Fibroblast of skin of abdomen (primary cell): ENCODE measurements at regions not wholly inside any gene's neighbourhood (a gene's known extent, or its start where the extent isn't known, plus 50 kb on each side); places are given as distances from the start of the nearest gene placed in this dataset.

ENCODE experiments used
- DNase-seq: peaks from one replicate; pipeline ENCODE4 v3.0.0-alpha.2; 2013

DNA sequence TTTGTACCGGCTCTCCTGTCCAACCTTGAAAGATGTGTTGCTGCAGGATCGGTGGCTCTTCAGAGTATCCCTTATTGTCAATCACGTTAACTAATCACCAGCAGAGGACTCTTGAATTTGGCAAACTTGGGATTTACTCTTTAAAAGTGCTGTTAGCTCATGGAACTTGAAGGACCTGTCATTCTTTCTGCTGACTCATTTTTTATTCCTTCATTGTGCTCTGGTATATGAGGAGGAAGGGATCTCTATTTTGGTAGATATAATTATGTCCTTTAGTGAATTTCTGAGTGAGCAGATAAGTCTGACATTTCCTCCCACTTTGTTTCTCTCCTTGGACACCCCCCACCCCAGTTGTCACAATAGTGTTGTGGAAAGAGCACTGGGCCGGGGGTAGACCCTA is 175.1 kb upstream of the HDAC9 start:
- no peak for DNase-seq

DNA sequence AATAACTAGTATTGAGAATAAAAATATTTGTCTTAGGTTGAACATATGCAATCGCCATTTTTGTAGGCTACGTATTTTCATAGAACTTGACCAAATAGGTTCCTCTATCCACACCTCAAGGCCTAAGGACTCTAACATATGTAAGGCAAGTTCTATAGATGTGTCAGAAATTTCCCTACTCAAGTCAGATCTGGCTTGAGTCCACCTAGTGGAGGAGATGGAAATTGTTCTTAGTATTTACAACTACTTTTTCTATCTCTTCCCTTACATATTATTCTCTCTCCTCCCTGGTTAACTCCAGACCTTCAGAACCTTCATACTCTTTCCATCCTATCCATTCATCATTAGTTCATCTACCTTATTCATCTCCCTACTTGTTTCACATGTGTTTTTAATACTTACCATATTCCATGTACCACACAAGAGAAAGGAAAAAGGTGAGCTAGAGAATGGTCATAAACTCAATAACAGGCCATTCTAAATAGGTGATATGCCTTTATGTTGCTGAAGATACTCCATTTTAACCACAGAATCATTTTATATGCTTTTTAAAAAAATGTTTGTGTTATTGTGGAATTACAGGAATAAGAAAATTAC is 174.5 kb upstream of the HDAC9 start:
- DNase-seq: peak; percentile 44

DNA sequence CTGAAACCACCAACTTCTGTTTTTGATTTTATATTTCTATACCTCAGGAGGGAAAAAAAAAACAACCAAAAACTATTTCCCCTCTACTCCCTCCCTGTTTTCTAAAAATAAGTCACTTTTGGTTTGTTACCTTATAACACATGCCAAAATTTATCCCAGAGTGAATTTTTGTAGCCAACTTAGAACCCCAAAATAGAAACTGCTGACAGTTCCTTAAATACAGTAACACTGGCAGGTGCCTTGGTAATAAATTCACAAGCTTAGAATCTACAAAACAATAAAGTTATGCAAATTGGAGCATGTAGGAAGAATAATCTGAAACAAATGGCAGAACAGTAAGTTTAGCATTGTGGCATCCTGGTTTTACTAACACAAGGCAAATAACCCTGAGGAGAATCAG is 165.0 kb upstream of the HDAC9 start:
- DNase-seq: no peak

DNA sequence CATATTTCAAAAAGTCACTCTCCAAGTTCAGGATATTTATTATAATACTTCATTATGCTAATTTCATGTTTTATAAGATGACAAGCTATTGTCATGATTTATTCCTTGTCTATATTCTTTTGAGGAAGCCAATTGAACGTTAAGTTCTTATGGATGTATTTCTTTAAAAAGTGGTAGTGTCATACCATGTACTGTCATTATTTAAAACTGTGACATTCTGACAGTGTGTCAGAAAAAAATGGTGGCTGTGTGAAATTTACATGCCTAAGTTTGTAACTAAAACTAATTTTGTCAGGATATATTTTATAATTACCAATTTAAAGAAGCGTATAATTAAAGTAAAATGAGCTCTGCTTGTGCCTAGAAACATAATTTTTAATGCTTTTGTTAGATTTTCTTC is 158.9 kb upstream of the HDAC9 start:
- no peak for DNase-seq

DNA sequence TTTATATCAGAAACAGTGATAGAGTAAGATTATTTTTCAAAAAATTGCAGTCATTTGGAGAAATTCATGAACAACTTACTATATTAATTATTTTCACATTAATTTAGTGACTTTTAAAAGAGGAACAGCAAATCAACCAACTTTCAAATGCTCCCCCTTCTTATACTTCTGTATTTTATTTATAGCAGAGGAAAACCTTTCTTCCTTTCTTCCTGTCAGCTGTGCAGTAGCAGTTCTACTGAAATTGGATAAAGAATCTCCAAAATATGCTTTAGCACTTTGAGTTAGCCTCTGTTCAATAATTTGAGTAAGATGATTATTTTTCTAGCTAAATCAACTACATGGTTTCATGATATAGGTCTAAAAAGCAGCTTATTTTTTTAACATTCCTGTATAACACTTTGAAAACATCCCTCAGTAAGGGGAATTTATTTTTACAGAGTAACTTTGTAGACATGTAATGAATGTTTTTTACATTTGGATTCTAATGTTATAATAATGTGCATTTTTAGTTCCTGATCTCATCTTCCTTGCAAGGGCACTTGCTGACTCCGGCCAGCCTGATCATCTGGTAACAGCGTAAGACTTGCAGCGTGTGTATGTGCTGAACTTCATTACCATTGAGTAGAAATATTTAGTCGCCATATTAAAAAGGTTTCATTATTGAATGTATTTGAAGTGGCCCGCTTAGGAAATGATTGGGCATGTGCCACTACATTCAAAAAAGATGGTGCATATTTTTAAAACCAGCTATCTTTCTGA is 158.3 kb upstream of the HDAC9 start:
- DNase-seq: no peak

DNA sequence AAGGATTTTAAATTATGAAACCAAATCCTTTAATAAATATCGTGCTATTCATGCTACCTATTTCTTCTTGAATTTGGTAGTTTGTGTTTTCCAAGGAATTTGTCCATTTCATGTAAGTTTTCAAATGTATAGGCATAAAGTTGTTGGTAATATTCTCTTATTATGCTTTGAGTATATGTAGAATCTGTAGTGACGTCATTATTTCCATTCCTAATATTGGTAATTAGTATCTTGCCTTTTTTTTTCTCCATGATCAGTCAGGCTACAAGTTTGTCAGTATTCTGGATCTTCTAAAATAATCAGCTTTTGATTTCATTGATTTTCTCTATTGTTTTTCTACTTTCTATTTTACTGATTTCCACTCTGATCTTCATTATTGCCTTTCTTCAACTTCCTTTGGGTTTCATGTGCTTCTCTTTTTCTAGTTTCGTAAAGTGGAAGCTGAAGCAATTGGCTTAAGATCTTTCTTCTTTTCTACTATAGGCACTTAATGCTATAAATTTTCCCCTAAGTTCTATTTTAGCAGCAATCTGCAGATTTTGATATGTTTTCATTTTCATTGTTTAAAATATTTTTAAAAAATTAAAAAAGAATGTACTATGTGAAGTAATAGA is 156.5 kb upstream of the HDAC9 start:
- DNase-seq: no peak

DNA sequence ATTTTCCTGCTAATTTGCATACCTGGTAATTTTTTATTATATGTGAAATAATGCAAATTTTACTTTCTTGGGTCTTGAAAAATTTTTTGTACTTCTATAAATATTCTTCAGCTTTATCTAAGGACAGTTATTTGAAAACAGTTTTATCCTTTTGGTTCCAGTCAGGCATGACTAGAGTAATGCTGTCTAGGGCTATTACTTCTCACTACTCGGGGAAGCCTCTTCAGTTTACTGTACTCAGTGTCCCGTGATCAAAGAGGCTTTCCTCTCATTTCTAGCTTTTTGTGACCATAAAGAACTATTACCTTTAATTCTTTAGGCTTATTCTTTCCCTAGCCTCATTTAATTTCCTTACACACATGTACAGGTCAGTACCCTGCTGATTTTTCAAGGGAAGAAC is 153.8 kb upstream of the HDAC9 start:
- no peak for DNase-seq

DNA sequence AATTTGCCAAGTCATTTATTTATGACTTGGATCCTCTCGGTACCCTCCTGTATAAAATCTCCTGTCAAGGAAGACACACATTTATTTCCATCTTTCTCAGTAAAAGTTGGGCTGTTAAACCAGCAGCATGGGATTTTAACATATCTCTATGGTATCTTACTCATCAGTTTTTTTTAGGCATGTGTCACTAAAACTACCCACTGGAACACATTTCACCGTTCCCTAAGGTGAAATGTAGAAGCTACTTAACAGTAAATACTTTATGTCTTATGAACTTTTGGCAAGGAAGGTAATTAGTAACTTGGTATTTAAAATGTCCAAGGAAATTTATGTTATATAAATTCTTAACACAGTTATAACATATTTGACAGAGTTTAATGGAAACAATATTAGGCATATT is 152.5 kb upstream of the HDAC9 start:
- DNase-seq: no peak

DNA sequence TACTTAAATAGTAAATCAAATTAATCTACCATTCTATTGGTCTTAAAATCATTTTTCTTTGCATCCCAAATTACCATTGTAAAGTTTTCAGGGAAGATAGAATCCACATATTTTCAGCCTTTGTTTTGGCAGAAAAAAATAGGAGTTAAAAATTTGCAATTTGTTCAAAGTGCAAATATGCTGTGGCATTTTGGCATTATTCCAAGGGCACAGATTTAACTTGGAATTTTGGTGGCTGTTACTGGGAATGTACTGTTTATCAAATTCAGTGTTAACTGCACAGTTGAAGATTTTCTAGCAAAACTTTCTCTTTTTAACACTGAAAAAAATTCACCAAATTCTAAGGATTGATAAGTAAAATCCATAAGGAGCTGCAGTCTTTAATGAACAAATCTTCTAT is 151.0 kb upstream of the HDAC9 start:
- no peak for DNase-seq

DNA sequence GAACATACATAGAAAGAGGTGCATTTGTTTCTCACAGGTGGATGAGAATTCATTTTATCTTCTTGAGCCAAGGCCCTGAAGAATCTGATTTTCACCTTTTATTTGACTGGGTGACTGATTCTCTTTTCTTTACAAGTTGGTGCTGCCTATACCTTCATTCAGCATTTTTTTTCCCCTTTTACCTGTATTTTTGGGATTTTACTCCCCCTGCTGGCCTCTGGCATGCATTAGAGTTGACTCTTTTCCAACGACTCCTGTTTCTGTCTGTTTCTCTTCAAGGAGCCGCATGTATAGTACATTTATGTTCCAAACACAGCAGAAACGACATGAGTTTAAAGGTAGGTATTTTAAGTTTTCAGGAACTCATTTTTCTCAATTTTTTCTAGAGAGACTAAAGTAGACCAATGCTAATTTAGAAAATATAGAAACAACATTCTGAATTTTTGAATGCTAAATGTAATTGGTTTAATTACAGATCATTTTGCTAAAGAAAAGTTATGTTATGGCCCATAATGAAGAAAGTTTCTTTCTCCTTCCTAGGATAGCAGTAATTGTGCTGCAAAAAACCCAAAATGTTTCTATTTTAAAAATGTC is 149.8 kb upstream of the HDAC9 start:
- DNase-seq: peak; percentile 47

DNA sequence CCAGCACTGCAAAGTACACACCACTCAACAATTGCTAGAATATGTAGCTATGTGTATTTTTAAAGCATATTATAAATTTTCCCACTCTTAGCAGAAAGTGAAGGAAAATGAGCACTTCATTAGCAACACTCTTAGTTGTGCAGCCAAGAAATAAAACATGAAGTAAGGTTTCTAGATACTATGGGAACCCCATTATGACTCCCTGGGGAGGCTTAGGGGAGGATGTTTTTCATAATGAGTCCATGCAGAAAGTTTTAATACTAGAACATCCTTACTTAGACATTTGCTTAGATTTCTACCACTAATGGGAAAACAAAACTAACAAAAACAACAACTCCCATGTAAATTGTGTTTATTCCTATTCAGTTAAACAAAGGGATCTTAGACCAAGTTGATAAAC is 148.4 kb upstream of the HDAC9 start:
- DNase-seq: no peak

DNA sequence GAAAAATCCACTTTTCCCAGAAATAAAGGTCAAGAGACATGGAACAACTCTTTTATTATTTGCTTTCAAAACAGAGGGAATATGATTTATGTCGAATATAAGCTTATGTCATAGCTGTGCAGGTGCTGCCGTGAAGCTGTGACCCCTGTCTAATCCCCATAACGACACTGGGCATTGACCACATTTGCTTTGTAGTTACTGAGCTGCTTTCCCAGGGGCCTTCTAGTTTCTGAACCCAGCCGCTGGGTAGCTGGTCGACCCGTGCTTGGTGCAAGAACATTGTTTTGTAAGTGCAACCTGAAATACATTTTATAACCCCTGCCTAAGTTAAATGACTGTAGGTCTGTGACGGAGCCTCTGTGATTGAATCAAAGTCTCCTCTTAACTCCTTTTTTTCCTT is 144.9 kb upstream of the HDAC9 start:
- DNase-seq: no peak

DNA sequence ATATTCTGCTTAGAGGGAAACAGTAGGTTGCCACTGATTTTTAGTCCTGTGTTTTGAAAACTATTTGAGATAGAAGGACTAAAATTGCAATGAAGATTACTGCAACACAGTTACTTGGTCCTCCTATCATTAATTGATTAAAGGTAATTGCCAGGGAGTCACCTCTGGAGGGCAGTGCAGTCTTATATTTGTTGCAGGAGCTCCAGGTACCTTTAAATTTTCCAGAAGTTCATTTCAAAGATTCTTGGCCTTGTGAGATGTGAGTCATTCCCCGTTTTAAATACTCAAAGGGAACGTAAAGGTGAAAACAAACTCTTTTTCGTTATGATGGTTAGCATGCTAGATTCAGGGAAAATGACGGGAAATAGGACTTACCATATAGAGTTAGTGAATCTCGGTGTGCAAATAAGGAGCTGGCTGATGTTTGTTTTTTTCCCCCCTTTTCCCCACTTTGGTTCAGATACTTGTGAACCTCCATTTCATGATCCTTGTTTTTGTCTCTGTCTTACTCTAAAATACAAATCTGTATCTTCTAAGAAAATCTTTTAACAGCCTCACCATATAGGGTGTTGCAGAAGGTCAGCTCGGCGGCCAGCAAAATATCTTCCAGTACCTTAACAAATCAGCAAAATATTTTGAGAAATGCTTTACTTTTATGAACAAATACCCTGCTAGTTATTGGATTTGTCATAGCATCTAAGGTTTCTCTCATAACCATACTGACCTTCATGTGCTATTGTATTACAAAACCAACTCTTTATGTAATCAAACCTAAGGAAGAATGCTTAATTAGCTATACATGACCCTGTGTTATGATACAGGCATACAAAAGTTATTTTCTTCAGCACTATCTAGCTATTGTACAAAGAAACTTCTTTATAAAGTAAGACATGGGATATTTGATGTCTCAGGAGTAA is 143.0 kb upstream of the HDAC9 start:
- DNase-seq: peak; percentile 75

DNA sequence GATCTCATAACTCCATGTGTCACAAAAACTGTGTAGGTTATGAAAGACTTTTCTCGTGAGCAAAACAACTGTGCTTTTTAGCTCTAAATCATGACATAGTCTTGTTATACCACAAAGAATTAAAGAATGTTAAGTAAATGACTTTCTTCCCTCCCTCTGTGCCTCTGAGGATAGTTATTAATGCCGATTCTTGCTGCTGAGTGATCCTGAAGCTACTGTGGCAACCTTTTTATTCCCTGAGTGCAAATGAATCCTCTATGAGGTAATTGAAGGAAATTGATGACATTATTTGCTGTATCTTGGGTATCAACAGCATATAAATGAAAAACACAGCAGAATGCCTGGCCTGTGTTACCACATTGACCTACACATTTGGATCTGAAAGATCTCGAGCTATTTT is 142.2 kb upstream of the HDAC9 start:
- peak; percentile 29 for DNase-seq

DNA sequence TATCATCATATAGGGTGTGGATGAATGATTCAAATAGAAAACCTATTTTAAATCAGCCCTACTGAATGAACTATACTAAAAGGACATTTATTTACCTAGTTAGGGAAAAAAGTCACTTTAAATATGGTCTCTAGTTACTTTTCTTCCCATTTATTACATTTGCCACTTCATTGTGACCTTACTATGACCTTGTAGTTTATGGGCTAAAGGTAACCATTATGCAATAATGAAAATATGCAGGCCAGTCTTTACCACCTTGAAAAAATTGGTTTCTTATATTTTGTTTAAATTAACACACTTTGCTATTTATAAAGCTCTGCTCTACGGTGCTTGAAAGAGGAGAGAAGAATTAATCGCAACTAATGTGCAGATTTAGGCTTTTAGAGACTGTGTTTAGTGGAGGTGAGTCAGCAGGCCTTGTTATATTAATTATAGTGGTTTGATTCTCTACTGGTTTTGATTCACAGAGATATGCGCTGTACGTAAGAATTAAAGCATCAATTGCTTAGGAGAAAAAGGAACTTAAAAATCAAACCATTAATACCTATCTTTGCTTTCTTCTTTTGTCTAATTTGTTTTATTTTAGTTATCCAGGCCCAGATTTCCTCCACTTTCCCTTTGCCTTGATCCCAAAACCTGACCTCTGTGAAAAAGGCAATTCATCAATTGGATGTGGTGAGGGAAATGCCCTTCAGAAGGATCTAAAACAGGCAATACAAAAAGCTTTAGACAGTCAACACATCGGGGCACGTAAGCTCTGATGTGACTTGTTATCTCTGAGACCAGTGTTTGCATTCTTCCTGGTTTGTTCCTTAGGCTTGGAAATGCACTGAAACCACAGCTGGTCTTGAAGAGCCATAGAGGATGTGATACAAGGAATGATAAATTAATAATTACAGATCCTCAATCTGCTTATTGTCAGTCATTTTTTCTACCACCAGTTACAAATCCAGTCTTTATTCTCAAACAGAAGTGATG is 141.2 kb upstream of the HDAC9 start:
- DNase-seq: no peak

DNA sequence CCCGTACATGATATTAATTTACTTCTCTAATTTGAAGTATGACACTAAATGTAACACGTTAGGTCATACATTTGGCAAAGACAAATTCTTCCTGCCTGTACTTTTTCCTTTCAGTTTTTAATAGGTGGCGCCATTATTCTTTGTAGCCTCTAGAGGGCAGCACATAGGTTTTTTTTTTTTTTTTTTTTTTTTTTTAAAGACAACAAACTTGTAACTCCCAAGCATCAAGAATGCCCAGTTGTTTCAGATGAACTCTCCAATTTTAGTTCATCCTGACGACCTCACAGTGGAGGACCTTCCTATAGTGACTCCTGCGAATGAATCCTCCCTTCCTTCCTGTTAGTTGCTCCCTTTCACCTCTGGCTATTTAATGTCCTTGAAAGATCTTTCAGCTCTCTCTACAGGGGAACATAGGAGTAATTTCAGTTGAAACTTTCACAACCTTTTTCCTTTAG is 139.3 kb upstream of the HDAC9 start:
- DNase-seq: peak; percentile 33

DNA sequence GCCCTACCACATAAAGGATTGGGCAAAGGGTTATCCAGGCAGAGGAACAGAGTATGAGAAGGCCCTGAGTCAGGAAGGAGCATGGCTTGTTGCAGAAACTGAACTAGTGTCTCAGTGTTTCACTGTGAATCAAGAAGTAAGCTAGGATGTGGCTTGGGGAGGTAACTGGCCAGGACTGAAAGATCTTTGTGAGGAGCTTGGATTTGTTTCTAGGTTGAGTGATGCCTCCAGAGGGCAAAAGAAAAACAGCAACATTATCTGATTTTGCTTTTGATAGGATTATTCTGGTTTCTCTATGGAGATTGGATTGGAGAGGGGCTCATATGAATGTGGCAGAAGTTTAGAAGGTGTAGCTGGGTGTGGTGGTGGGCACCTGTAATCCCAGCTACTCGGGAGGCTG is 137.9 kb upstream of the HDAC9 start:
- DNase-seq: no peak

DNA sequence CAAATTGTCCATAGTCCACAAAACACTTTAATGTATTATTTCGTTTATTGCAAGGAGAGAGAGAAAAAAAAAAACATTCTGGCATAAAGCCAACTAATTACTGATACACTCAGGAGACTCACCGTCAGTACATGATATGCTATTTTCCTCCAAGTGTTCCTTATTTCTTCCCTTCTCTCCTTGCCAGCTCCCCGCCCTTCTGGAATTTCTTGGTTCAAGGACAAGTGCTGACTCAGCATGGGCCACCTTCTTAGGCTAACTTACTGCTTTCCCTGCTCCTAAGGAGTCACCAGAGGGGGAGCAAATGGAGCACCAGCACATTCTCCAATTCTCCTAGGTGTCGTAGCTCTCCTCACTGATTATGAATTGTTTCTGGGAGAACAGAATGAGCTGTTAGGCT is 133.8 kb upstream of the HDAC9 start:
- peak; percentile 43 for DNase-seq

DNA sequence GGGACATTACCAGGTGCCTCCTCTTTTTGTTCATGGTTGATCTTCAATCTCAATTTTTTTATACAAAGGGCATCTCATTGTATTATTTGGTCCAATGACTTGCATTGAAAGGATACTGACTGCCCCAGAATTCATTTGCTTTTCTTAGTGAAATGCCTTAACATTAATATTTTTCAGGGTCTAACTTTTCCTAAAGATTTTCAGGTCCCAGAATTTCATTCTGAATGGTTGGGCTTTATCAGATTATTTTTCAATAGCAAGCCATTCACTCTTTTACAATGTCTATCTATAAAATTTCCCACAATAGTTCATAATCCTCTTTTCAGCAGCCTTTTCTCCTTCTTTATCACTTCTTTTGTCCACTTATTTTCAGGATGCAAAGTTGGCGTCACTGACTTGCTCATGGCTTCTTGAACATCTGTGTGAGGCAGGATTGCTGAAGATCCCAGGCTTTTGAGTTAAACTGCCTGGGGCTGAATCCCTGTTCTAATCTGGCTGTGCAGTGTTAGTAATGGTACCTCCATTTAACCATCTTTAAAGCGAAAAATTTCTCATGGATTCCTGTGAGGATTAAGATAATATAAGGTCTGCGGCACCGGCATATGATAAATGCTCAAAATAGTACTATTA is 131.7 kb upstream of the HDAC9 start:
- DNase-seq: no peak

DNA sequence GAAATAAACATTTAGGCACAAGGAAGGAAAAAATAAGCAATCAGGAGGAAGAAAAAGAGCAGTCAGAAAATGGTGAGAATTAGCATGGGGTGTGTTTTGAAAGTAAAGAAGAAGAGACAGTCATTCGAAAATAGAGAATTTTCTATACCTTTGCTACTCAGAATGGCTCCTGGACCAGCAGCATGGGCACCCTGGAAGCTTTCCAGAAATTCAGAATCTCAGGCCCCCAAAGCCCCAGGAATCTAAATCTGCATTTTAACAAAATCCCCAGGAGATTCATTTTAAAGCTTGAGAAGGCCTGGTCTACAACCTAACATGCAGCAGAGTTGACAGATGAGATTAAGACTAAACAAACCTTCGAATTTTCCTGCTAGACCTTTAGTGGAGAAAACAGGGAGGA is 131.2 kb upstream of the HDAC9 start:
- no peak for DNase-seq

DNA sequence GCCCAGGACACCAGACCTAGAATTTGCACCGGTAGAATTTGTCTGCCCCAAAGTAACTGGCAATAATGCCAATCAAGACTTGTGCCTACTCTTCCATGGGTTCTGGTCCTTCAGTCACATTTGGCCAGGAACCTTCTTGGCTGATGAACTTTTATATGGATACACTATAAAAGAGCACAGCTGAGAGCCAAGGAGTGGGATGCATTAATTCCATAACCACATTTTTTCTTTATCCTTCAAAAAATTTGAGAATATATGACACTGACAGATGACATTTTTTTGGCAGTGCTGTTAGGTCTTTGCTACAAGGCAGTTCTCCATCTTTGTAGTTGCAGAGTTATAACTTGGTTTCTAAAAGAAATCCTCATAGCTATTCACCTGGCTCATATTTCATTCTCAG is 129.2 kb upstream of the HDAC9 start:
- no peak for DNase-seq
